Anterior cingulate cortex (tissue), 58 donors: ENCODE measurements at regions not wholly inside any gene's neighbourhood (a gene's known extent, or its start where the extent isn't known, plus 50 kb on each side); places are given as distances from the start of the nearest gene placed in this dataset.
A peak's percentile ranks its signal among the peaks of the same experiment; 100 is the strongest.
"Not testable (repeated sequence)": the region's sequence is repeated elsewhere in the genome, so short reads cannot be mapped to it uniquely, and the experiment has no call there.

Source experiments
- DNase-seq, 58 donors: peaks; one replicate each; lab custom pipeline; 2025; lab: John Stamatoyannopoulos, UW

GRCh38 chr4:123597586-123597985 is 201.0 kb downstream of the SPRY1 start:
- no peak for DNase-seq

DNA sequence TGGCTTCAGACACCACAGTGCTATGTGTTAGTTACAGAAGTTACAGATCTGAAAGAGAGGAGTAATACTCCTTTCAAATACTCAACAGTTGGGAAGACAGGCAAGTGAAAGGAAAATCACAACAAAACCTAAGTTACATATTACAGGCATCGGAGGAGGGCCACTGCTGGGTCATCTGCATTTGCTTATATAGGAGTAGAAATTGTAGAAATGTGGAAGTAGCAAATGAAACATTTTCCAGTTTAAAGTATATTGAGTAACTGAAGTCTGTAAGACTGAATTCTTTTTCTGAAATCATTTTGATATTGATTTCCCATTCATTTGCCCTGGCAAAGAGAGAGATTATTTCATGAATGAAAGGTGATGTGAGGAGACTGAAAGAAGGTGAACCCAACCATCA is 201.7 kb downstream of the SPRY1 start:
- DNase-seq: no peak

- no peak for DNase-seq
Observed at GRCh38 chr4:123599061-123599919, 202.7 kb downstream of the SPRY1 start.

DNA sequence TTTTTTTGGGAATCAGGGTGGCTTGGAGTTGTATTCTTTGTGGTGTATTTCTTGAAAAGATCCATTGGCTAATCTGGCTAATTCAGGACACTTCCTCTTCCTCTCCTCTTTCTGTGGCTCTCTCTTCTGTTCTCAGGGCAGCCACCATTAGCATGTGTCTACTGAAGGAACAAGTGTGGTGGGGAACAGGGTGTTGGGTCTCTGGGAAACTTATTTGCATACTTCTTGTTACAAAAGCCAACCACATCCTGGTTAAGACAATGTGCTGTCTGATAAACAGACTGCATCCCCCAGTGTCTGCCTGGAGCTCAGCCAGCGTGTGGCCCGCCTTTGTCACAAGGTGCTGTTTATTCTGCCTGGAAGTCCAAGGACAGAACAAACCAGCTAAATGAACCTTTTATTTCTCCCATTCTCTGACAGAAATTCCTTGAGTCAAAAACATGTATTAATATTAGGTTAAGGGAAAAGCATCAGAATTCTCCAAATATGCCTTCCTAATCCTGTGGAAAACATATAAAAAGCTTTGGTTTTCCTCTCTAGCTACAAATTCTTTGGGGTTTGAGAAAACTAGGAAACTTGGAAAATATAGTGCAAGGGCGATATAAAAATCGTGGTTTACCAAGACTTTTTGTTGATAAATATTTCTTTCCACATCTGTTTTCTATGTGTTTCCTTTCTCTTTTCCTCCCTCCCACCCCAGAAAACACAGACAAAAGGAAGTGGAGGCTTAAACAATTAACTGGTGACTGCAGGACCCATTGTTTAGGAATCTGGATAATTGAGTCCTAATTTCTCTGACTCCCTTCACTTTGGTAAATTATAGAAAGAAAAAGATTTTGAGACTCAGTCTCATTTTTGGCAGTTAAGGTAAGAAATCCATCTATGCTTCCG is 203.6 kb downstream of the SPRY1 start:
- DNase-seq: peak in 47 of 58 donors; percentile 4 to 84 (median 33)

GRCh38 chr4:123600987-123601904 is 204.7 kb downstream of the SPRY1 start:
- DNase-seq: no peak

DNA sequence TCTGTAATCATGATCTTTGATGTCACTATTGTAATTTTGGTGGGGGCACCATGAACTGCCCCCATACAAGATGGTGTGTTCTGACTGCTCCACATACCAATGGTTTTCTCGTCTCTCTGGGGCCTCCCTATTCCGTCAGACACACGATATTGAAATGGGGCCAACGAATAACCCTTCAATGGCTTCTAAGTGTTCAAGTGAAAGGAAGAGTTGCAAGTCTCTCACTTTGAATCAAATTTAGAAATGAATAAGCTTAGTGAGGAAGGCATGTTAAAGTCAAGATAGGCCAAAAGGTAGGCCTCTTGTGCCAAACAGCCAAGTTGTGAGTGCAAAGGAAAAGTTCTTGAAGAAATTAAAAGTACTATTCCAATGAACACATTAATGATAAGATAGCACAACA is 205.4 kb downstream of the SPRY1 start:
- DNase-seq: no peak

DNA sequence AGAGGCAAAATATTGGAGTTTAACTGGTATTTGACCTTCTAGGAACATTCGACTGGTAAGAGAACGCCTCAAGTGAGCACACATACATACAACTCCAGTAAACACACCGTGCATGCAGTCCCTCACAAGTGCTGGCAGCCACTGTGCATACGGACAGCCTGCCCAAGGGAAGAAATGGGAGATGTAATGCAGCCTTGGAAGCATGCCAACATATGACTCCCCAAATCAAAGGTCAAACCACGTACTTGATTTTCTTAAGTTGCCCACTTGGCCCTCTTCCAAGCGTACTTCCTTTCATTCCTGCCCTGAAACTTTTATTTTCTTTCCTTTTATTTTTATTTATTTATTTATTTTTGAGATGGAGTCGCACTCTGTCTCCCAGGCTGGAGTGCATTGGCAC is 206.6 kb downstream of the SPRY1 start:
- peak in 1 of 58 donors; percentile 9 for DNase-seq

DNA sequence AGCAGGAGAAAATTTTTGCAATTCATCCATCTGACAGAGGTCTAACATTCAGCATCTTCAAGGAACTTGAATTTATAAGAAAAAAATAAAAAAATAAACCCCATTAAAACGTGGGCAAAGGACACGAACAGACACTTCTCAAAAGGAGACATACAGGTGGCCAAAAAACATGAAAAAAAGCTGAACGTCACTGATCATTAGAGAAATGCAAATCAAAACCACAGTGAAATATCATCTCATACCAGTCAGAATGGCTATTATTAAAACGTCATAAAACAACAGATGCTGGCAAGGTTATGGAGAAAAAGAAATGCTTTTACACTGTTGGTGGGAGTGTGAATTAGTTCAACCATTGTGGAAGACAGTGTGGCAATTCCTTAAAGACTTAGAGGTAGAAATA is 209.2 kb downstream of the SPRY1 start:
- DNase-seq: not testable (repeated sequence)

GRCh38 chr4:123606336-123606735 is 209.7 kb downstream of the SPRY1 start:
- no peak for DNase-seq

- DNase-seq: no peak
Observed at GRCh38 chr4:123606946-123607542, 210.4 kb downstream of the SPRY1 start.

- DNase-seq: no peak
Observed at GRCh38 chr4:123609829-123610228, 213.2 kb downstream of the SPRY1 start.

DNA sequence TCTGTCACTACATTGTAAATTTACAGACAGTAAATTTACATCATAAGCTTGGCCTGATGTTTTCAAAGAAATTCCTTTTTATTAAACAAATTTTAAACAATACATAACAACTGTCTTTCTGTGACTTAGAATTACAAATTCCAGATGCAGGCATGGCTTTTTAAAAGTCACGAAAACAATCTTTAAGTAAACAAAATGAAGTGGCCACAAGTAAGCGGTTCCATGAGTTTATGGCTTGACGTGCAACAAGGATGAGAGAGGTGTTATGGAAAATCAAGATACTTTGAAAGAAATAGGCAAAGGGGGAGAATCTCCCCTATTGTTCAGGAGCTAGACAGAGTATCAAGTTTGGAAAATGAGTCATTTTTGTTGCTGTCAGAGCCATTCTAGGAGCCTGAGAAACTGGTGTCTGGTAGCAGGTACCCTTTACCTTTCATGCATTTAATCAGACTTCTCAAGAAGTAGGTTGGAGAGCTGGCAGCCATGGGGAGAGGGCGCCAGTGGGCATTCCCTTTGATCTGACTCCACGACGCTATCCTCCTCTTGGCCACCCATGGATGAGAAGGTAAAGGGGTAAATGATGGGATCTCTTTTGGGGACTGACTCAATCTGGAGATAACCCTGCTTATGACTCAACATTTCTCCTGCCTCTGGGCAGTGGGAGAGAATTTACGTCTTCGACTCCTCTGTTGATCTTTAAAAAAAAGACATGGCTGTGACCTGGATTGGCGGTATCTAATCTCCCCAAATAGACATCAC is 217.2 kb downstream of the SPRY1 start:
- DNase-seq: no peak

DNA sequence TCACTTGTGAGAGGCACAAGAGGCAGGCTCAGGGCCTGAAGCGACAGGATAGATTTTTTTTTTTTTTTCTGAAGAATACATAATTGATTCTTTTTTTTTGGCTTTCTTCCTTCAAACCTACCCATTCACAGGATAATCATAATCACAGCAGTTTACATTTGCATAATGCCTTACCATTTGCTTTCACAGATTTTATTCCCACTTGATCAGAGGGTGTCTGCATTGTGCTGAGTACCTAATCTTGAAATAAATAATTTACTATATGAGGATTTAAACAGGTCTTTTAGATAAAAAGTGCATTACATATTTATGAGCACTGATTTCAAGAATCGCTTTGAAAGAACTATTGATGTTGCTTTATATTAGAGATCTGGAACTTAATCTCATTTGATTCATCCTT is 219.3 kb downstream of the SPRY1 start:
- DNase-seq: no peak

DNA sequence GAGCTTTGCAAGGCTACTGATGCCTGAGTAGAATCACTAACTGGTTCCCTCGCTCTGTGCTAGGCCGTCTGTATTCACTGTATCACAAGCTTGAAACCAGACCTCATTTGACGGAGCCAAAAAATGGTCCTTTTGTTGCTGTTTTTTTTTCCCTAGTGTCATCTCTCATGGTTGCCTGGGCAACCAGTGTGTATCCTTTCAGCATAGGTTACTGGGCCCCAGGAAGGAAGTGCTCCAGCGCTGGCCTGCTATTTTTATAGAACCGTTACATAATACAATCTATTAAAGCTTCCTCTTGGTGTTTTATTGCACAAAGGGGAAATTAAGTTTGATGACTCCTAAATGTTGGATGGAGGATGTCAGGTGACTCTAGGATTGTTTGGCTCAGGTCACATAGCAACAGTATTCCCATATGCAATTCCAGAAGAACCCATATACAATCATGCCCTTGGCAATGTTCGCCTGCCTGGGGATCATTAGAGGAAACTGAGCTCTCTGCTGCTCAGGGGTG is 220.4 kb downstream of the SPRY1 start:
- peak in 49 of 58 donors; percentile 3 to 86 (median 37) for DNase-seq

DNA sequence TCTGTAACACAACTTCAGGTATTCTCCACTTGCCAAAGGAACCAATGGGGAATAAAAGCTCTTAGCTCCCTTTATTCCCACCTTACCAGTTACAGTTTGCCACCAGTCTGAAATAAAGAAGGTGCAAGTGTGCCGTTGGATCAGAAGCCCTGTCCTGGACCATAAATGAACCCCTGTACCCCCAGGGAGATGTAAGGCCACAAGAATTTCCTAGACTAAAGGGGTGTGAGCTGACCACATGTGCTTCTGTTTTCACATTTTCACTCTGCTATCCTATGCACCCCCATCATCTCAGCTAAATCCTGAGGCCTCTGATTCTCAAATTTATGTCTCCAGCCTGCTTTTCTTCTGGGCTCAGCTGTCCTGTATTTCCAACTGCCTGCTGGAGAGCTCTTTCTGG is 221.2 kb downstream of the SPRY1 start:
- DNase-seq: peak in 1 of 58 donors; percentile 15

GRCh38 chr4:123618606-123619005 is 222.0 kb downstream of the SPRY1 start:
- no peak for DNase-seq

GRCh38 chr4:123619326-123619725 is 222.7 kb downstream of the SPRY1 start:
- no peak for DNase-seq

DNA sequence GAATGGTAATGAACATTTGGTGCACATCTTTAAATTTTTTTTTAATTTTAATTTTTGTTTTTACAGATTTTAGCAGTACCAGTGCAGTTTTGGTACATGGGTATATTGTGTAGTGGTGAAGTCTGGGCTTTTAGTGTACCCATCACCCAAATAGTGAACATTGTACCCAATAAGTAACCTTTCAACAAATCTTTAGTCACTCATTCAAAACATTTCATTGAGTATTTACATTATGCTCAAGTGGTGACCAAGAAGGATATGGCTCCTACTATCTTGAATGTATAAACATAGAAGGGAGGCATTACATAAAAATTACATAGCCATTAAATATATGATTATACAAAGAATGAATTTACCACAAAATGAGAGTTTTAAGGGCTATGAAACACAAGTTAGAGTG is 223.3 kb downstream of the SPRY1 start:
- no peak for DNase-seq
